ENCODE measurements at regions not wholly inside any gene's neighbourhood (a gene's known extent, or its start where the extent isn't known, plus 50 kb on each side); places are given as distances from the start of the nearest gene placed in this dataset.

GRCh38 chr3:116842254-116842957 is 132.8 kb downstream of the TUSC7 start:
- in situ Hi-C loops (cut with MboI; ENCODE audit: low sequenced_read_pairs) = no loop called here

DNA sequence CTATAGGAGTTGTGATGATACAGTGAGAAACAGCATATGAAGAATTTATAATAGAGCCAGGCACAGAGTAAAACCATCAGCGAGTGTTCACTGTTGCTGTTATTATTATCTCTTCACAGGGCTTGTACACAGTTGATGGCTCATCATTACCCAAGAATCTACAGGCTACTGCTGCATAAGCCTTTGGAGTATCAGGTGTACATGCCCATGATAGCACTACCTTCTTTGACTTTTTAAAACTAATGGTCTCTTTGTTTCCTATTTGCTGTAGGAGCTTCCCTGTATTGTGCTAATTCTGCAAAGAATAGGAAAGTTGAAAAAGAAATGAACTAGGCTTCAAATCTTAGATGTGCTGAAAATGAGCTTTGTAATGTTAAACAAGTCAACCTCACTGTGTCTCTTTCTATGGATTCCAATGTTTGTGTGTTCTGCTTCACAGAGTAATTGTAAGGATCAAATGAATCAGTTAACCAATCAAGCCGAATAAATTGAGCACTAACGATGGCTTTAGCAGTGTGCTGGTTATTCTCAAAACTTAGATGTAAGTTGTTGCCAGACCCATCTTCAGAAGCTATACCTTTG is 138.8 kb downstream of the TUSC7 start:
- in situ Hi-C loops (cut with MboI; ENCODE audit: low sequenced_read_pairs) = no loop called here

DNA sequence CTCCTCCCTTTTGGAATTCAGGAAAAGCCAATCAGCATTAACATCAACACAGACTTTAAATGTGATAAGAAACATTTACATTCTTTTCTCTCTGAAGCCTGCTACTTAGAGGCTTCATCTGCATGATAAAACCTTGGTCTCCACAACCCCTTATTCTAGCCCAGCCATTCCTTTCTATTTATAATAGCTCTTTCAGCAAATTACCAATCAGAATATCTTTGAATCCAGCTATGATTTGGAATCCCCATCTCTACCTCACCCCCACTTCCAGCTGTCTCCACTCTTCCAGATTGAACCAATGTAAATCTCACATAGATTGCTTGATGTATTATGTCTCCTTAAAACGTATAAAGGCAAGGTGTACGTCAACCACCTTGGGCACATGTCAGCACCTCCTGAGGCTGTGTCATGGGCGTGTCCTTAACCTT is 139.7 kb downstream of the TUSC7 start:
- in situ Hi-C loops (cut with MboI; ENCODE audit: low sequenced_read_pairs) = no loop called here

- in situ Hi-C loops (cut with MboI; ENCODE audit: low sequenced_read_pairs) = no loop called here
These were observed 143.2 kb downstream of the TUSC7 start for GRCh38 chr3:116852803-116853202.

DNA sequence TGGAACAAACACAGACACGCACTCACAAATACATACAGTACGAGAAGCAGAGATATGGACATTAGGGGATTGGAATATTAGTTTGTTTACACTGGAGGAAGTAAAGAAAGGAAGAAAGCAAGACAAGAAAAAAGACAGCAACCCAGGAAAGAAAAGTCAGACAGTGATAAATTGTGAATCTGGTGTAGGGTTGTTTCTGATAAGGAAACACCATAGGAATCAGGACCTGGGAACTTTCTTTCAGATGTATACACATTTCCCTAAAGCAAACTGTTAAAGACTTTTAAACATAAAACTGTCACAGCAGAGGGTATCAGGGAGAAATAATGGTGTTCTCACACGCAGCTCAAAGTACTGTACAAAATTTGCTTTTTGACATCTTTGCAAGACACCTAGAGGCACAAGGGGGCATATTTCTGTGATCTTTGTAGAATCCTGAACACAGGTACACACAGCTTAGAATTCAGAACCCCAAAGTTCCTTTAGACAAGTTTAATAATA is 153.7 kb downstream of the TUSC7 start:
- in situ Hi-C loops (cut with MboI; ENCODE audit: low sequenced_read_pairs) = no loop called here

GRCh38 chr3:116863822-116864589 is 154.4 kb downstream of the TUSC7 start:
- in situ Hi-C loops (cut with MboI; ENCODE audit: low sequenced_read_pairs) = no loop called here

GRCh38 chr3:116864590-116864927 is 155.0 kb downstream of the TUSC7 start:
- in situ Hi-C loops (cut with MboI; ENCODE audit: low sequenced_read_pairs) = no loop called here

DNA sequence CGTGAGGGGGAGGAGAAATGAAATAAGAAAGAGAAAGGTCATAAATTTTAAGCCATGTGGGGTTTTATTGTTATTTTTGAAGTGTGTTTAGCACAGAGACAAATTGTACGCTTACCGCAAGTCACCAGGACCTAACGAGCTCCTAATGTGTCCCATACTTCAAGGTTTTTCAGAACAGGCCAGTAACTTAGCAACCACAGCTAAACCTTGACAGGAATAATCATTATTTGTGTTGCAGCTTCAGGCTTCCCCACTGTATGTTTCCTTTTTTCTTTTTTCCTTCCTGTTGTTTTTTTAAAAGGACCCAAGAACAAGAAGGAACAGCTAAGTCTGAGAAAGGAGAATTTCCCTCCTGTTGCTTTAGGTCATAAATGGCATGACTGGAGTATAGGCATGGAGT is 160.8 kb downstream of the TUSC7 start:
- in situ Hi-C loops (cut with MboI; ENCODE audit: low sequenced_read_pairs) = no loop called here

GRCh38 chr3:116871905-116872304 is 162.3 kb downstream of the TUSC7 start:
- in situ Hi-C loops (cut with MboI; ENCODE audit: low sequenced_read_pairs) = no loop called here

DNA sequence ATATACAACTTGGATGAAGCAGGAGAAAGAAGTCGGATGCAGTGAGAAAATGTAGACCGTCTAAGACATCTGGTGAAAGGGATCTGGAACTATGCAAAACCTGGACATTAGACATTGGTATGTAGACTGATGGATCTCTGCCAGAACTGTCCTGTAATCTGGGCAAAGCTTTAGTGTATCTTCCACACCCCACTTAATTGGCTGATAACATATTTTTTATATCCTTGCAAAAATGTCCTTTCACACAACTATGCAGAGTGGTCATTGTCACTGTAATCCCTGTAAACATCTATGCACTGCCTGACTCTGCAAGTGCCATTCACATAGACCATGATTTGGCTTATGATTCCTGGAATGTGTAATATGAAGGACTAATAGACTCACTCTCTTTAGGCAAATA is 163.1 kb downstream of the TUSC7 start:
- in situ Hi-C loops (cut with MboI; ENCODE audit: low sequenced_read_pairs) = no loop called here

DNA sequence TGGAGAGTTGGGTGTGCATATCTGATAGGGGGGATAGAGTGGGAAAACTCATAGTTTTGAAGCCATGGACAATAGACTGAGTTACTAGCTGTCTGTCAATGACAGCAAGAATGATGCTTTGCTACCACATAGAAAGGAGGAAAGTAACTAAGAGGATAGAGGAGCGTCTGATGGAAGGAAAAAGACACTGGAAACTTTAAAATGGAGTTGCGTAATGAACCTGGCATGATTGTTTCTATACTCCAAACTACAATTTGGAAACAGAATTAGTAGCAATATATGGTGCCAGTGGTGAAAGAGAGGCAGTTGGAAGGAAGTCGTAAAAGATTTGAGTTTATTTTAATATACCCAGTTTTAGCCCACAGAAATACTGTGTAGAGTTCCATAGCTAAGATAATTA is 163.6 kb downstream of the TUSC7 start:
- in situ Hi-C loops (cut with MboI; ENCODE audit: low sequenced_read_pairs) = no loop called here

- in situ Hi-C loops (cut with MboI; ENCODE audit: low sequenced_read_pairs) = no loop called here
These were observed 168.4 kb downstream of the TUSC7 start for GRCh38 chr3:116877968-116878367.

DNA sequence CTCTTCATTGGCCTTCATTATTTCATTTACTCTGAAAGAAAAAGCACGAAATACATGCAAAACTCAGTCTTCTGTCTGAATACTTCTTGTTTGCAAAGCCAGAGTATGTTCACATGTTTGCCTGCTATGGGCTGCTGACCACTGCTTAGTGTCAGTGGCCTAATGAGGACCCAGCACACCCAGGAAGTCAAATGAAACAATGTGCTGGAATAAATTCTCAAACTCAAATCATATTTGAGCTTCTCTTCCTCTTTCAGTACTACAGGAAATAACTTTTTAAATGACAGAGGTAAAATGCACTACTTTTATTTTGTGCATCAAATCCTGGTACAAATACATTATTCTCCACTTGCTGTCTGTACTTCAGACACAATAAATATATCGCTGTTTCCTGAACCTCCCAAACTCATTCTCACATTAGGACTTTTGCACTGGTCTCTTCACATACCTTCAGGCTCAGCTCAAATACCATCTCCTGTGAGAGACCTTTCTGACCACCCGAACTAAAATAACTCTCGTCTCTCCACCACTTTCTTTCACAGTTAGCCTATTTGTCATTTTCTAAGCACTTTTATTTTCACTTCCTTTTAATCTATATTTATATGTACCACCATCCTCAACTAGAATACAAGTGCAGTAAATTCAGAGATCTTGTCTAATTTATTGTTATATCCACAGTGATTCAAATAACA is 176.8 kb downstream of the TUSC7 start:
- in situ Hi-C loops (cut with MboI; ENCODE audit: low sequenced_read_pairs) = no loop called here

GRCh38 chr3:116896116-116896515 is 186.5 kb downstream of the TUSC7 start:
- in situ Hi-C loops (cut with MboI; ENCODE audit: low sequenced_read_pairs) = no loop called here

DNA sequence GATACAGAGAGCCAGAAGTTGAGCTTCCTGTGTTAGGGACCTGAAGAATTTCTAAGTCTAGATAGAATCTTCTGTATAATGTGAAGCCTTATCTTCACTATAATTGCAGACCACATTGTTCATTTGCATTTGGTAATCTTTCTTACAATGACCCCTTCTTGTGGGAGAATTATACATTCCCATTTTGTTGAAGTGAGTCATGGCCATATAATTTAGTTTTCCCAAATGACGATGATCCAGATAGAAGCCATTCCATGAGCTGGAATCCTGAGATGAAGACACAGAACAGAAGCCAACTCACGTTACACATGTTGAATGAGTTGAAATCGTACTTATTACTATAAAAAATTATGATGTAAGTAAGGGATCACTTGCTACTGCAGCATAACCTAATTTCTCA is 187.8 kb downstream of the TUSC7 start:
- in situ Hi-C loops (cut with MboI; ENCODE audit: low sequenced_read_pairs) = no loop called here

DNA sequence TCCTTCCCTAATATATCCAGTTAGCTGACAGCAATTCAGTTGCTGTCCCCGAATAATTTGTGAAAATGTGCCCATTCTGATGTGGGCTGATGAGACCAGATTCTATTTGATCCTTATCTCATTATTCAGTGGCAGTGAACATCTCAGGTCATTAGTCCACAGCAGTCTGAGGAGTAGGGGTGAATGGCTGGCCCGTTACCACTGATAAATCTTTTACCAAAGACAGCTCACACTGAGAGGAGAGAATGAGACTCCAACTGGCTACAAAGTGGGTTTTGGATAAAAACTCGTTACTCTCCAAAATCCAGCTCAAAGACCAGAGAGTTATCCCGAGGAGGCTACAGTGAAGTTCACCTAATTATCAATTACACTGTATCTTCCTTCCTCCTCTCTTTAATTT is 189.7 kb downstream of the TUSC7 start:
- in situ Hi-C loops (cut with MboI; ENCODE audit: low sequenced_read_pairs) = no loop called here

DNA sequence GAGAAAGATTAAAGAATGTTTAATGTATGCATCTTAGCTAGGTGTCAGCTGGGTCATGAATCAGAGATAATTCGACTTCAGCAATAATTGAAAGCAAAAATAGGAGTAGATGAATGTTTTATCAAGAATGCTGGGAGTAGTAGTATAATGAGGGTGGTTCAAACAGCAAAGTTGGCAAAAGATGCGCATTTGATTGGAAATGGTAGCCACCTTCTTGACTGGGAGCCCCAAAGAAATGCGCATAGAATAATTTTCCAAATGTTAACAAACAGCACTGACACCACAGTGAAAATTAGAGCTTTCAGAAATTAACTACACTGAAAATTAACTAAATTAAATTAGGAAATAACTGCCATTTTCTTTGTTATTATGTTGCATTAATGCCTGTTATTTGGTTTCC is 195.8 kb downstream of the TUSC7 start:
- in situ Hi-C loops (cut with MboI; ENCODE audit: low sequenced_read_pairs) = no loop called here

DNA sequence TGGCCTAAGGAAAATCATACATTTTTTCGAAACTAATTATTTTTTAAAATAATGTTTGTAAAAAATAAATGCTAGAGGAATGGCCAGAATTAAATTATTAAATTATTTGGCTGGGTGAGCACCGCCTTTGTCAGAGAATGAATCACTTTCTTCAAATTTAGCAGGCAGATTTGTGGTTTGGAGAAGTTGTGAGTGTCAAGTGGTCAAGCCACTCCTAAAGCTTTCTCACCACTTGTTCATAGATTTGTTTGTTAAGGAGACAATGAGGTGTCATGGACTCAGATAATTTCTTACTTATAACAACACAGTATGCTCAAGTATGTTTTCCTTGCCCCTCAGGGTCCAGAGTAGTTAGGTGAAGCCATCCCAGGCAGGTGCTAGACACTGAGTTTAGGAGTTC is 196.2 kb downstream of the TUSC7 start:
- in situ Hi-C loops (cut with MboI; ENCODE audit: low sequenced_read_pairs) = no loop called here

GRCh38 chr3:116912116-116912515 is 202.5 kb downstream of the TUSC7 start:
- in situ Hi-C loops (cut with MboI; ENCODE audit: low sequenced_read_pairs) = no loop called here

DNA sequence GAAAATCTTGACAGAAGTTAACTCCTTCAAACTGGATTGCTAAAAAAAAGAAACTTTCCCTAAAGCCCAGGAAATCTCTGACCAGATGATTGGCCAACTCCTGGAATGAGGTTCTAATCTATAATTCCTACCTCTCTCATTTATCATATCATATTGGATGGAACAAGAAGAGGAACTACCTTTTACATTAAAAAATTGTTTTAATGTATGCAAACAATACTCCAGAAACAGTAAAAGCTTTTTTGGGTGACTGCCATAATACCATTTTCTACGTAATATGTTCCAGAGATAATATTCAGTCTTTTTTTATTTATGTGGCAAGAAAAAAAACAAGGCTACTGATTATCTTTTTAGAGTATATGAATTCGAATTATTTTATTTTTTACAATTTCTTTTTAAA is 204.4 kb downstream of the TUSC7 start:
- in situ Hi-C loops (cut with MboI; ENCODE audit: low sequenced_read_pairs) = no loop called here

DNA sequence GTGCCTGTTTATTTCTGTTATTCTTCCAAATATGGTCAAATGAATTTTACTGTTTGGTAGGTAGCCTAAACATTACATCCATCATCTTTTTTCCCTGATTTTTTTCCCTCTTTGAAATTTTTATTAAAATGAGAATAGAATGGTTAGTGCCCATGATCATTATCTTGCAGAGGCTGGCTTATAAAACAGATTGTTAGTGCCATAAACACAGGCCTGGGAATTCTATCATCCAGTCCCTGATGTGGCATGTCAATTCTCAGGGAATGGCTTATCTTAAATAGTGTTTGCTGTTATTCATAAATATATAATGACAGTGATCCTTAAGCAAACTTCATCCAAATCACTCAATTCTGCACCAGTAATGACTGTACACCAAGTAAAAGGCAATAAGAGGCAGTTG is 207.3 kb downstream of the TUSC7 start:
- in situ Hi-C loops (cut with MboI; ENCODE audit: low sequenced_read_pairs) = no loop called here
